WERI-Rb-1 (cell line): ENCODE measurements at regions not wholly inside any gene's neighbourhood (a gene's known extent, or its start where the extent isn't known, plus 50 kb on each side); places are given as distances from the start of the nearest gene placed in this dataset.

ENCODE experiments used
- DNase-seq: peaks from one replicate; pipeline ENCODE4 v3.0.0-alpha.2; 2020
- H3K27ac ChIP-seq: fragments of 250-450 bp; sonication (Bioruptor Pico); 2 replicates; pipeline ENCODE4 v1.5.1; 2020; ENCODE audit warnings: mild to moderate bottlenecking, moderate library complexity
- H3K27me3 ChIP-seq: fragments of 250-450 bp; sonication (Bioruptor Pico); 2 replicates; pipeline ENCODE4 v1.5.1; 2021; ENCODE audit warnings: mild to moderate bottlenecking, low read depth, moderate library complexity; ENCODE audit not compliant: insufficient read depth, severe bottlenecking
- H3K36me3 ChIP-seq: fragments of 250-450 bp; sonication (Bioruptor Pico); 2 replicates; pipeline ENCODE4 v1.5.1; 2020; ENCODE audit warnings: mild to moderate bottlenecking, moderate library complexity
- H3K4me3 ChIP-seq: 2 replicates; pipeline ENCODE4 v1.5.1; 2011; ENCODE audit warnings: low read depth, mild to moderate bottlenecking, control low read depth, low read length
- H3K9me3 ChIP-seq: fragments of 250-450 bp; sonication (Bioruptor Pico); 2 replicates; pipeline ENCODE4 v1.5.1; 2021; ENCODE audit warnings: mild to moderate bottlenecking, moderate library complexity; ENCODE audit not compliant: severe bottlenecking
- TF ChIP-seq, protein P1 (sequence below): IDR thresholded peaks from 2 replicates; pipeline ENCODE4 v1.5.1; 2011; ENCODE audit warnings: low read depth, mild to moderate bottlenecking, control low read depth, inconsistent platforms, low read length

DNA sequence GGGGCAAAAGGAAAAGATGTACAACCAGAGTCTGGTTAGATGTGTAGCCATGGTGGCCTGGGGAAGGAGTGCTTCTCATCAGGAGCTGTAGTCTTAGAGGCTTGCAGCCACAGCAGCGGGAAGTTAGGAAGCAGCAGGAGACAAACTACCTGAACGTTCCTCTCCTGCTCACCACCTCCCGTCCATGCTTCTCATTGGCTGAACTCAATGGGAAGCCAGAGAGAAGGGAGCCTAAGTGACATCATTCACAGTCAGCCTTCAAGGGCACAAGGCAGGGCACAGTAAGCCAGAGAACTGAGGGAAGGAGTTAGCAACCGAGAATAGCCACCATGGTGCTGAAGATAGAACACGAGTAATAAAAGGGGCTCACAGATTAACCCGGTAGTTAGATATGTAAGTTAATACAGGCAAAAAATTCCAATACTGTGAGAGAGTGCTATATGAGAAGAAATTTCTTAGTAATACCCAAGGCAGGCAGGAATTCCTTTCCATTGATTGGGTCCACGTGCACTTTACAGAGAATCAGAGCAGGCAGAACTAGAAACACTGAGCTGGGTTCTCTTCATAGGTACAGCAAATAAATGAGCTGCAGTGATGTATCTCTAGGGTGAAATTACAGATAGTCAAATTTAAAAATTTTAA lies 391.5 kb upstream of the DACH1 start:
- no peak overlapping the region for H3K4me3 ChIP-seq
- no peak overlapping the region for H3K27ac ChIP-seq
- no peak for DNase-seq
- no peaks in the 10 kb centered on the region for H3K9me3 ChIP-seq
- TF ChIP-seq, protein P1, sequence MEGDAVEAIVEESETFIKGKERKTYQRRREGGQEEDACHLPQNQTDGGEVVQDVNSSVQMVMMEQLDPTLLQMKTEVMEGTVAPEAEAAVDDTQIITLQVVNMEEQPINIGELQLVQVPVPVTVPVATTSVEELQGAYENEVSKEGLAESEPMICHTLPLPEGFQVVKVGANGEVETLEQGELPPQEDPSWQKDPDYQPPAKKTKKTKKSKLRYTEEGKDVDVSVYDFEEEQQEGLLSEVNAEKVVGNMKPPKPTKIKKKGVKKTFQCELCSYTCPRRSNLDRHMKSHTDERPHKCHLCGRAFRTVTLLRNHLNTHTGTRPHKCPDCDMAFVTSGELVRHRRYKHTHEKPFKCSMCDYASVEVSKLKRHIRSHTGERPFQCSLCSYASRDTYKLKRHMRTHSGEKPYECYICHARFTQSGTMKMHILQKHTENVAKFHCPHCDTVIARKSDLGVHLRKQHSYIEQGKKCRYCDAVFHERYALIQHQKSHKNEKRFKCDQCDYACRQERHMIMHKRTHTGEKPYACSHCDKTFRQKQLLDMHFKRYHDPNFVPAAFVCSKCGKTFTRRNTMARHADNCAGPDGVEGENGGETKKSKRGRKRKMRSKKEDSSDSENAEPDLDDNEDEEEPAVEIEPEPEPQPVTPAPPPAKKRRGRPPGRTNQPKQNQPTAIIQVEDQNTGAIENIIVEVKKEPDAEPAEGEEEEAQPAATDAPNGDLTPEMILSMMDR: no peak
- H3K36me3 ChIP-seq: no peaks in the 10 kb centered on the region
- H3K27me3 ChIP-seq: no peaks in the 10 kb centered on the region

DNA sequence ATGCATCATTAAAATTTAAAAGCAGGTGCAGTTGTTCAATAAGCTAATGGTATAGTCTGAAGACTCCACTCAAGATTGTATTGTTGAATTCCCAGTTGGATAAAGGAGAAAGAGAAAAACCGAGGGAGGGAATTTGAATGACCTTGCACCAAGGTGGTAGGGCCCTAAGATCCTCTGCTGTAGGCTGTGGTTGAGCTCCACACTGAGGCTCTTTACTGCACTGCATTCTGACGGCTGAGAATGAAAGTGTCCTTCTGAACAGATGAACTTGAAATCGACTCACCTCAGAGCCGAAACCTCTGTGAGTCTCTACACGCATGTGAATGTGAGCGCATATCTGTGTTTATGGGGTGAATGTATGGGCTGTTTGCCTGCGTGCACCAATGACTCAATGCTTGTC lies 388.9 kb upstream of the DACH1 start:
- Histone ChIP-seq H3K27me3 (no peaks in the 10 kb centered on the region), H3K9me3 (no peaks in the 10 kb centered on the region), H3K4me3 (no peak overlapping the region), H3K27ac (no peak overlapping the region), H3K36me3 (no peaks in the 10 kb centered on the region)
- DNase-seq: peak; percentile 68
- TF ChIP-seq, protein P1: peak; percentile 86

DNA sequence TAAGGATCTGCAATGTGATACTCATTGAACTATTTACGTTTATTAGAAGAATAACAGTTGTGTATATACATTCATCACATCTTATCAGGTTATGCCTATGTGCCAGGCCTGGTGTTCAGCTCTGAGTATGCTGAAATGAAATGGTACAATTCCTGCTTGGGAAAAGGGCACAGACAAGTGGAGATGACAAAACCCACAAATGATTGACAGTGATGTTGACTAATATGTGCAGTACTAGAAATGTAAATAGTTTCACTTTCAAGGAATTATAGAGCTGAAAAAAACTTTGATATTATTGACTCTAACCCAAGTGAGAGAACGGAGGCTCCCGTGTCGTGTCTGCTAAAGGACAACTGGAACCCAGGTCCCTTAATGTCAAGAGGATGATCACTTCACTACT lies 386.8 kb upstream of the DACH1 start:
- DNase-seq: no peak
- Histone ChIP-seq H3K36me3 (no peaks in the 10 kb centered on the region), H3K4me3 (no peak overlapping the region), H3K27me3 (no peaks in the 10 kb centered on the region), H3K9me3 (no peaks in the 10 kb centered on the region), H3K27ac (no peak overlapping the region)
- TF ChIP-seq, protein P1: no peak

DNA sequence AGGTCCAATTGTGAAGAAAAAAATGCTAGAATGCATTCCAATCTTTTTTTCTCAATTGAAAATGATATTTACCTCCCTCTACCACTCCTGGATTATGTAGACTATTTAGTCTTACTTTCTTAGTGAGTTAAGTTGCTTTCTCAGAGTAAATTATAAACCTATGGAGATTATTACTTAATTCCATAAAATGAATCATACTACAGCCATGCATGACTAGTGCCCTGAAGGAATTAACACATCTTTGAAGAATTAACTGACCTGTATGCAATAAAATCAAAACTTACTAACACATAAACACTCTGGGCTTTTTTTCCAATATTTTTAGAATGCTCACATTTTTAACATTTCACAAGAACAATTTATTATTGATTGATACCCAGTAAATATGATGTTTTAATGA lies 379.4 kb upstream of the DACH1 start:
- TF ChIP-seq, protein P1: no peak
- H3K36me3 ChIP-seq: no peaks in the 10 kb centered on the region
- H3K27ac ChIP-seq: no peak overlapping the region
- no peaks in the 10 kb centered on the region for H3K27me3 ChIP-seq
- no peak for DNase-seq
- H3K9me3 ChIP-seq: no peaks in the 10 kb centered on the region
- H3K4me3 ChIP-seq: no peak overlapping the region

DNA sequence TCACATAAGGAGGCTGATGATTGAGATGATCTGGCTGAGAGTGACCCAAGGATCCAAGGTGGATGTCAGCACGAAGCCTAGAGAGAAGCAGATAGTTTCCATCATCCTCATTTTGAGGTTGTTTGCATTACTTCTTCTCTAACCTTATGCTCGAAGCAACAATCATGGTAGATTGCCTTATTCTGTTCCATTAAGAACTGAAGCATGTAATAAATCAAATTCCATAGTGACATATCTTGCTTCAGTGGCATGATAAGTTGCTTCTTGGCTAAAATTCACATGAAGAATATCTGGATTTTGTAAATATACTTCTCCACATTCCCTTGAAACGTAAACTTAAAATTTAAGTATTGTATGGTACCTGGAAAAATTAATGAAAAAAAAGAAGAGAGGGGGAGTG lies 377.8 kb upstream of the DACH1 start:
- TF ChIP-seq, protein P1: no peak

DNA sequence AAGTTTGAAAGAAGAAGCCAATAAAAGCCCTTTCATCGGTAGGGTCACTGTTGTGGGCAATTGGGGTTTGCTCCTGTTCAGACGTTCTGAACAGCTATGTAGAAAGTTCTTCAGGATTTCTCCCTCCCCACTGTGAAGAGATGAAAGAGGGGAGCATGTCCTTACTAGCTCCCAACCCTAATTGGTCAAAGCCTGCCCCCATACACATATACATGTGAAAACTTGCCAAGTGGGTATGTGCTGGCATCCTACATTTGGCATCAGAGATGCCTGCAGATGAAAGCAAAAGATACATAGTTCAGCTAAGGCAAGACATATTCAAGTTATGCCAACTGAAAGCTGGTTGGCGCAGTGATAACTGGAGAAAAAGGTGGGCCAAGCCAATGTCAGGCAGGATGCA lies 363.1 kb upstream of the DACH1 start:
- Histone ChIP-seq H3K36me3 (no peaks in the 10 kb centered on the region), H3K27me3 (no peaks in the 10 kb centered on the region)

More for the DNA sequence above, 377.8 kb upstream of the DACH1 start:
- Histone ChIP-seq H3K9me3 (no peaks in the 10 kb centered on the region), H3K4me3 (no peak overlapping the region), H3K27ac (no peak overlapping the region), H3K36me3 (no peaks in the 10 kb centered on the region), H3K27me3 (no peaks in the 10 kb centered on the region)
- no peak for DNase-seq

More for the DNA sequence above, 363.1 kb upstream of the DACH1 start:
- Histone ChIP-seq H3K9me3 (no peaks in the 10 kb centered on the region), H3K4me3 (no peak overlapping the region), H3K27ac (no peak overlapping the region)
- TF ChIP-seq, protein P1: no peak
- DNase-seq: no peak
